ENCODE measurements at regions not wholly inside any gene's neighbourhood (a gene's known extent, or its start where the extent isn't known, plus 50 kb on each side); places are given as distances from the start of the nearest gene placed in this dataset.

GRCh38 chr6:101230866-101231265, 162.6 kb upstream of the GRIK2 start:
- no CpG with 5 or more reads among the region's 5 CpGs for WGBS (ENCODE audit: extremely low coverage, insufficient read length, low lambda C conversion rate)
- Histone ChIP-seq H3K23ac (ENCODE audit: insufficient read length, low read depth, low read length) (no peak overlapping the region), H3K79me1 (ENCODE audit: insufficient read depth, low read depth, low read length, poor library complexity, severe bottlenecking) (no peaks in the 10 kb centered on the region)

More at GRCh38 chr6:101230866-101231265, 162.6 kb upstream of the GRIK2 start:
- no peak overlapping the region for H2BK15ac ChIP-seq (ENCODE audit: low read depth, low read length)
- H3K27me3 ChIP-seq (ENCODE audit: insufficient read depth, low read length): no peaks in the 10 kb centered on the region
- no peak overlapping the region for H3K4me3 Mint-ChIP-seq
- H3K23me2 ChIP-seq (ENCODE audit: insufficient read length, low read depth, low read length, poor library complexity, severe bottlenecking): no peaks in the 10 kb centered on the region
- peaks cover 6 to 7% of the 10 kb centered on the region in 2 experiments for H3K4me1 Mint-ChIP-seq
- H4K91ac ChIP-seq (ENCODE audit: insufficient read length, low read depth, low read length): no peak overlapping the region
- H3K4ac ChIP-seq (ENCODE audit: low read depth, low read length): no peak overlapping the region
- H3K27ac Mint-ChIP-seq: no peak overlapping the region; a peak in 1 of 7 replicates
- H3K9me3 ChIP-seq (ENCODE audit: control insufficient read depth, low read depth, low read length): no peaks in the 10 kb centered on the region
- no peak overlapping the region for H3K27ac ChIP-seq (ENCODE audit: insufficient read length, low read depth, low read length)
- H3K9me3 Mint-ChIP-seq: peaks cover 0 to 5% of the 10 kb centered on the region in 2 experiments; a peak in 2 of 5 replicates
- no peak overlapping the region for H3K14ac ChIP-seq (ENCODE audit: insufficient read depth, low read length)
- H4K5ac ChIP-seq (ENCODE audit: insufficient read length, low read depth, low read length): no peak overlapping the region
- H2BK12ac ChIP-seq (ENCODE audit: insufficient read length, low read depth, low read length): no peak overlapping the region
- no peaks in the 10 kb centered on the region; a peak in 1 of 7 replicates for H3K36me3 Mint-ChIP-seq (ENCODE audit: insufficient read depth in 1 of 3, low read depth in 3 of 3)
- H3K18ac ChIP-seq (ENCODE audit: insufficient read length, low read depth, low read length): no peak overlapping the region
- no peak overlapping the region for H2BK5ac ChIP-seq (ENCODE audit: insufficient read length, low read length)
- no peaks in the 10 kb centered on the region for H3K4me1 ChIP-seq (ENCODE audit: insufficient read depth, low read length)
- no peak overlapping the region for H2BK20ac ChIP-seq (ENCODE audit: low read depth, low read length, poor library complexity, severe bottlenecking)
- no peak overlapping the region for H2AK5ac ChIP-seq (ENCODE audit: insufficient read length, low read length)
- H2BK120ac ChIP-seq (ENCODE audit: low read depth, low read length, poor library complexity, severe bottlenecking): no peak overlapping the region
- H3K79me2 ChIP-seq (ENCODE audit: insufficient read depth, low read length): no peaks in the 10 kb centered on the region
- H4K8ac ChIP-seq (replicated peaks; ENCODE audit: insufficient read length, low read depth, low read length): no peak overlapping the region
- H4K20me1 ChIP-seq (ENCODE audit: control insufficient read depth, insufficient read depth, insufficient read length): peaks cover 2% of the 10 kb centered on the region
- no peak overlapping the region for H3K4me2 ChIP-seq (ENCODE audit: insufficient read depth, insufficient read length, low read length)
- H3K27me3 Mint-ChIP-seq (ENCODE audit: low read depth): no peaks in the 10 kb centered on the region
- no peak overlapping the region for H3T11ph ChIP-seq (ENCODE audit: low read length)
- no peak for DNase-seq
- no peak overlapping the region for H3K56ac ChIP-seq (ENCODE audit: insufficient read length, low read depth, low read length)
- no peak for TF ChIP-seq CTCF (conservative IDR thresholded peaks at IDR 0.05)
- H3K9ac ChIP-seq (ENCODE audit: extremely low read depth, insufficient read length, low read length): no peak overlapping the region
- no peak overlapping the region for H2AFZ ChIP-seq (ENCODE audit: low read length)

All from H9 (cell line).